HL-60/S4 (cell line): ENCODE measurements at regions not wholly inside any gene's neighbourhood (a gene's known extent, or its start where the extent isn't known, plus 50 kb on each side); places are given as distances from the start of the nearest gene placed in this dataset.

Experiments used
- in situ Hi-C: fragments of 300-500 bp; cut with MboI; formaldehyde crosslinking; loops from 2 replicates; pipeline ENCODE4 v1.14.3; 2022; ENCODE audit warnings: low sequenced_read_pairs

DNA sequence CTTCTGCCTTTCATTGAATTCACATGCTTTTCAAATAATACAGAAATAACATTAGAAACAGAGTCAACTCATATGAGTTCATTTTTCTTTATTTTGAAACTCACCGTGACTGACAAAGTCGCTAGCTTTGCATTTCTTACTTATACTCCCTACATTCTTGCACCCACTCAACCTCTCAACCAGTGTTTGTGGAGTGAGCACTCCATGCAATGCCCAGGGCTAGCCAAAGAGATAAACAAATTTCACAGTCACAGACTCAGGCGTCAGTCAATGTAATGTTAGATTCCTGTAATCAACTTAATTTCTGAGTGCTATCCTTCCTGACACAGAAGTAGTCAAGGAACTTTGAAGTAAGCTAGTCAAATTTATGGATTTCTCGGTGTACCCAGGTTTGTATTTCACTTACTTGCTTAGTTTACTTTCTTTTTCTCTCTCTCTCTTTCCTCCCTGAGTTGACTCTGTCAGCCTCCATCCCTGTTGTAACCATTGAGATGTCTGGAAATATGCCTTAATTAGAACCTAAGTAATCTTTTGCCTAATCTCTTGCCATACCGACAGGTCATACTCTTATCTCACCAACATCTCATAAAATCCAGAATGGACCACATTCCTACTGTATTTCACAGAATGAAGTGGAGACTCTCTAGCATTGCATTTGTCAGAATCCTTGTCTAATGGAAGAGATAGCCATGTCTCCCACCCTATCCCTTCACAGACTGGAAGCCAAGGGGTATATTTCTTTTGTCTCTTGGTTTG, 413.0 kb downstream of the AEBP2 start:
- in situ Hi-C loops = no loop called here

DNA sequence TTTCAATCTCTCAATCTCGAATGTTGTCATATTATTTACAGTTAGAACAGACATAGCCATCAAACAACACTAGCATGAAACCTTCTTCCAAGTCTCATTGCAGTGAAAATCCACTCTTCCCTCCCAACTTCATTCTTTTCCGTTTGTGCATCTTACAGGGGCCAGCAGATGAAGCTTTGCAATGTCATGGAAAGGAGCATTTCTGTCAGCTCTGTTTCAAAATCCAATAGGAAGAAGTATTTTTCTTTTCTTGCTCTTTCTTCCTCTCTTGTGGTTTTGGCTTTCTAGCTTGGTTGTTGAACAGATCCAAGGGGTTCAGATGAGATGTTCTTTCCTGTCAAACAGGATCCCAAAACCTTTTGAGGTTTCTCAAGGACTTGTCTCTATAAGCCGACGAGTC, 416.6 kb downstream of the AEBP2 start:
- in situ Hi-C loops = no loop called here

DNA sequence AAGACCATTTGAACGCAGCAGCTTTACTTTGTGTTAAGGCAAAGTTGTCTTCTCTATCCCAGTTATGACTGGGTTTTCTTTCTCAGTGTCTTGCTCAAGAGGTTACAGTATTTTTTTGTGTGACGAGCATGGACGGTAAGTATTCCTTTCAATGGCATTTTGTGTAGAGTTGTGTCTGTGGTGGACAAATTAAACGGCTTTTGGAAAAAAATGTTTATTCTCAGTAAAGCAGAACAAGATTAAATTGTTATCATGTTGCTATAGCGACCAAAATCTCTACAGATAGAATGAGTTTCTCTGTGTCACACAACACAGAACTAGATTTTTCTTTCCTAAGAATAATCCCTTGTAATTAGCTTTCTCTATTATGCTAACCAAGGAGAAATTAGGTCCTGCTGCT, 417.1 kb downstream of the AEBP2 start:
- in situ Hi-C loops = no loop called here

DNA sequence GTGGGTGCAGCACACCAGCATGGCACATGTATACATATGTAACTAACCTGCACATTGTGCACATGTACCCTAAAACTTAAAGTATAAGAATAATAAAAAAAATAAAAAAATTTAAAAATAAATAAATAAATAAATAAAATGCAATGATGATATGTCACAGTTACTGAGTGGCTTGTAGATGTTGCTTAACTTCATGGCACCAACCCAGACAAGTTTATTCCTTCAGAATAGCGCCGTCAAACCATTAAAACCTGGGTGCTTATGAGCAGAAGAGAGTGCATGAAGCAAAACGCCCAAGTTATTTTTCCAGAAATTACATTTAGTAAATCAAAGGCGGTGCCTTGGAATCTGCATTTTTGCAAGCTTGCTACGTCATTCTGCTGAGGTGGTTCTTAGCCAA, 417.9 kb downstream of the AEBP2 start:
- in situ Hi-C loops = no loop called here

DNA sequence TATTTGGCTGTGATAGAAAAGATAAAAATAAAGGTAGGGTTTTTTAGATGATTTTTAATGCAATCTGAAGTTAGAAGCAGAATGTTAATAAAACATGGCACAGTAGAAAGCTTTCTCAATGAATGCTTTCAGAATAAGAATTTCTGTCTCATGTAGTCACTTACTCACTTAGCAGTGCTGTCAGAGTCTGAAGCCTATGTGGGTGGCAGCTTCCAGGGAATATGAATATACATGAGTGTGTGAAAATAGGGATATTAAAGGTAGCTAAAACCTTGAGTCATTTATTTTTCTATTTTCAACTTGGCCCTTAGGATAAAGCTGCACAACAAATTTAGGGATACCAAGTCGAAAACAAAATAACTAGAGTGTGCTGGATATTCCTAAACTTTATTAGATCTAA, 427.9 kb downstream of the AEBP2 start:
- in situ Hi-C loops = no loop called here

DNA sequence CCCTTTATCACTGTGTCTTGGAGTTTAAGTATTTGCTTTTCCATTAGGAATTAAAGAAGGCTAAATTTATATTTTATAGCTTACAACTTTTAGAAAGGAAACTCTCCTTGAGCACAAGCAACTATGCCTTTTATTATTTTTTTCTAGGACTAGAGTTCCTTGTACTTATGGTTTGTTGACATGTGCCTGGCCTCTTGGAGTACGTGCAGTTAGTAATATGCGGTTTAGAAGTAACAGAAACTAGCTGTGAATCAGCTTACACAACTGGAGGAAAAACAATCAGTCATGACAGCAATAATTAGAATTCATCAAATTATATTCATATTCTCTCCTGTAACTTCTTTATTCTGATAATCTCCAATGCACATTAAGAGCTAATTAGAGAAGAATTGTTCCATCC, 428.7 kb downstream of the AEBP2 start:
- in situ Hi-C loops = no loop called here

DNA sequence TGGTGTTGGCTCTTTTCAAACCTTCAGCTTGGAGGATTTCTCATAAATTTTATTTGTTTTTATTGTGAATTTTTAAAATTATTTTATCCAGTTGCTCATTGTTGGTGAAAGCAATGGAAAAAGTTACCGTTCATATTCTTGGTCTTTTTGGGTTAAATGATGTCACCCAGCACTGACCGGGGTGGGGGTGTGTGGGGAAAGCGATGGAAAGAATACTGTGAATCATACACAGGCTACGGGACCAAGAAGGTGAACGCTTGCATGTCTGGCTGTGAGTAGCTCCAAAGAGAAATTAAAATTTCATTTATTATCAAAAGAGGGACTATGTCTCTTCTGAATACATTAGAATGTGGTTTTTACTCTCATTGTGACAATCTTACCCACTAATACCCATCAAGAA, 430.1 kb downstream of the AEBP2 start:
- in situ Hi-C loops = no loop called here

DNA sequence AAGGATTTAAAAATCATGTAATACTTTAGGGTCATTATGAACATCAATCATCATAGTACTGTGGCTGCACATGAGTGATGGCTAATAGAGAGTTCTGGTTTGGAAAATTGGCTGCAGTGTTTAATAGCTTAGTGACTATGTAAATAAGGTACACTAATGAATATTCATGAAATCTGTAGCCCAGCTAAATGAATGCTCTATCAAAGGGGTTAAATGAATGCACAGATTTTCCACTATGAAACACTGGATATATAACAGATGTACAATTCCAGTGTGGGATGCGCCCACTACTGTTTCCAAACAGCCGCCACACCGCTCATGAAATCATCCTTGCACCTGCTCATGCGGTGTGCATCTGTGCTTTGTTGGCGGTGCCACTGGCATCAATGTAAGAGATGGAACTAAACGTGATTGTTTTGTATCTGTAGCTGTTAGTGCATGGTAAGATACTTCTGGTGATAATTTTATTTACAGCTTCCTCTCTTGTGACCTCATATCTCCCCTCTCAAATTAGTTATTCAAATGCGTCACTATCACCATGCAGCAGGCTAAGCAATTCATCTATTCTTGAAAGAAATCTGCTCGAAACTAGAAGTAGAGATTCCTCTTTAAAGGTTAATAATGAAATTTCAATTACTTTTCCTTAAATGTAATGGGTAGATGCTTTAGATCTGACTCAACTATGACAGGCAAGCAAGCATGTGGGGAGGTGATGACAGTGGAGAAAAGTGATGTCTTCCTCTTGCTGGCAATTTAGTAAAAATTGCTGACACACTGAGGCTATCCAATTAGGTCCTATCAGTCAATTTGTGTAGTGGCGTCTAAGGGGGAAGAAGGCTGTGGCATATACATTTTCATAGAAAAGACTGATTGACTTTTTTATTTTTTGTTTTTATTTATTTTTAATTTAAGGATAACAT, 433.6 kb downstream of the AEBP2 start:
- in situ Hi-C loops = no loop called here

DNA sequence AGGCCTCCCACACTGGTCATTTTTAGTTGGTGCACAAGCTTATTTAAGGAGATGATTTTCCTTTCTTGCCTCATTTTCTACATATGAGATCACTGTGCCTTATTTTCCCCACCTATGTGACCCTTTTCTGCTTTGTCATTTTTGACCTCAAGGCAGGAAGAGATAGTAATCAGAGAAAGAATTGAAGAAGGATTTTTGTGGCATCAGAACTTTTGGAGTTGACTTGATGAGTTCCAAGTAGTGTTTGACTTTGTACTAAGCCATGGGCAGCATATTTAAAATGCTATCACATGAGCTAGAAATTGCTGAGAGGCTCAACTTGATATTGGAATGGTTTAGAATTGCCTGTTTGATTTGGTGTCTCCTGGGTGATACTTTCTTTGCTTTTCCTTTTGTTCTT, 440.8 kb downstream of the AEBP2 start:
- in situ Hi-C loops = no loop called here

DNA sequence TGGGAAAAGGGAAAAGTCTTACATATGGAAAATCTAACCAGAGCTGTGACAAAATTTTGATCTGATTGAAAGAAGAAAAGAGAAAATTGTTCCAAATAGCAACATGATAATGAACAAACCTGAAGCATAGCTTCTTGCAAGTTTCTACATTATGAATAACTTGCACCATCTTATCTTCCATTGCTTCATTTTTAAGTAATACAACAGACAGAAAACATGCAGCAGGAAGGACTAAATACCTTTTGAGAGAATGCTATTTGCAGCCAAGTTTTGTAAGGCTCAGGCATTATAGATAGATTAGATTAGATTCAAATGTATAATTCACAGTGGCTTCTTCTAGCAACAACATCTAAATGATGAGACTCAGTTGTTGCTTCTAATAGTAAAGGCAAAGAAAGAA, 441.4 kb downstream of the AEBP2 start:
- in situ Hi-C loops = no loop called here

DNA sequence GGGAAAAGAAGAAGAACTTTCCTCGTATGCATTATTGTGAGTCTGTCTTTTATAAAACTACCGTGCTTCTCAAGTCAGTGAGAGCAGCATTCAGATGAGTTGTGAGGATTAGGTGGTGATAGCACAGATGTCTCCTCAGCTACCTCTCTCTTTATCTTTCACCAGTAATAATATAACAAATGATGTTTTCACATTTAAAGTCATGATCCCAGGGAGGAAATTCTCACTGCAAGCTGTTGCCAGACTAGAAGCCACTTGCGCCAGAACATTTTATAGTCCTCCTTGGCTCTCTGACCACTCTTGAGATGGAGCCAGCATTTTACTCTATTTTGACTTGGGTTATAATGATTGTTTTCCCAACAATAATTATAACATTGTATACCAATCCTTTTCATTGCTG, 443.1 kb downstream of the AEBP2 start:
- in situ Hi-C loops = no loop called here

DNA sequence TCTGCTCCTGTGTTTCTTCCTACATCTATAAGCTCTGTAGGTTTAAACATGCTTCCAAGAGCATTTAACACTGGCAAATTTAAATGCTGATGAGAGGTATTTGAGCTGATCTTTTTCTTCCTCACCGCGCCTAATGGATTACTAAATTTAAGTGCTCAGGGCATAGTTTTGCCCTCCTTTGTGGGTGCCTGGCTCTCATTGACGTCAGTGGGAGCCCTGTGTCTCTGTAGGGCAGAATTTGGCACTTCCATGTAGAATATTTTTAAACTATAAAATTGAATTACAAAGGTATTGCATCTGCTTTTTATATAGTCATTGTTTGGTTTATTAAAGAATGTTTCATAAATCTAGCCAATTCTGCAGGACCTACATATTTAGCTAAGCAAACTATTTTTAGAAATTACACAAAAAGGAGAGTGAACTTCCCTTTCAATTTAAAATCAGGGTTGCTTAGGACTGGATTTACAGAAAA, 444.8 kb downstream of the AEBP2 start:
- in situ Hi-C loops = no loop called here

DNA sequence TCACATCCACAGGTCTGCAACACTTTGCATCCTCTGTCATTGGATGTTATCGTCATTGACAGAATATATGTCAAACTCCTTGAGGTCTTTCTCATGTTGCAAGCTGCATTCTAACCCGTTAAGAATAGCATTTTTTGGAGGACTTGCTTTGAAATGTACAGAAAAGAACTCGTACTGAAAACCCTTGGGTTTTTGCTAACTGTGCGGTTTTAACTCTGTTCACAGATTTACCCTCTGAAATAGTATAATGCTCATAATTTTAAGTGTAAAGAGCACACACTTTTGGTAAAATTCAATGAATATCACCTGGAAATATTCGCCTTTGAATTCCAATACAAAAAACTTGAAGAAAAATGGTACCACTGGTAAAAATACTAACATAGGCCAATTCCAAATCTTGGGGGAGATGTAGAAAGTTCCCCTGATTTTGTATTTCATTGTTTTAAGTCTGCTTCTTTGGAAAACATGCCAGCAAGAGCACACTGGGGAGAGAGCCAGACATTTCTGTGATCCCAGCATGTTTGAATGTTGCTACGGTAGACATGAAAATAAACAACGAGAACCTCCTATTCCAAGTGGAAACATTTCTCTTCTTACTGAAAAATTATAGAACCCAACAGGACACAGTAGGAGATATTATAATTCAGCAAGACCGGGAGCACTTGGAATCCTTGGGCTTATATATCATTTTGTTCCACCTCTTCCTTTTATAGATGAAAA, 446.0 kb downstream of the AEBP2 start:
- in situ Hi-C loops = no loop called here

DNA sequence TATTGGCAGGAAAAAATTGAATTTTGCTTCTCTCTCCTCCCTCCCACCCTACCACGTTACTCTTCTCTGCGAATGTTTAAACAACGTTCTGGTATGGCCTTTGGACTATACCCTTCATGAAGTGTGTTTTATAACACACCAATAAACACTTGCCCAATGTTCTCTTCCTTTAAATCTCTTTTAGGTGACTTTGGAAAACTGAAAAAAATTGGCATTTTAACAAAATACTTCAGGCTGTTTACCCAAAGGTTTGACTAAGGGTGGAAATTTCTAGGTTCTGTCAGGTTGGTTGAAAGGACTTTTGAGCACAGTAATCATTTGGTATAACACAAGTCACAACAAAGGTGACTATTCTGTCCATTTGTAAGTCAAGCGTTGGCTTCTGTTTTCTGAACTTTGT, 446.8 kb downstream of the AEBP2 start:
- in situ Hi-C loops = no loop called here

DNA sequence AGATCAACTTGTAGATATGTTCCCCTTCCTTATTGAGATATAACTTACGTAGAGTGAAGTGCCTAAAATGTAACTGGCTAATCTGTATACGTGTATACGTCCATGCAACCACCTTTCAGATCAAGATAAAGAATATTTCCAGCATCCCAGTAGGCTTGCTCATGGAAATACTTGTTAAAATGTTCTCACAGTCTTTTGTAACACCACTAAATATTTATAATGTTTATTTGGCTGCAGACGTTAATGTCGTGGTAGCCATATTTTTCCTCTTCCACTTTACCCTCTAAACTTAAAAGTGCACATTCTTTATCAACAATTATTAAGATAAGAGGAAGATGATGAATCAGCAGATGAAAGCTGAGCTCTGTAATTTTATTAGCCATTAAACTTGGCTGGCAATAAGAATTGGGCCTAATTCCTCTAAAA, 447.4 kb downstream of the AEBP2 start:
- in situ Hi-C loops = no loop called here

DNA sequence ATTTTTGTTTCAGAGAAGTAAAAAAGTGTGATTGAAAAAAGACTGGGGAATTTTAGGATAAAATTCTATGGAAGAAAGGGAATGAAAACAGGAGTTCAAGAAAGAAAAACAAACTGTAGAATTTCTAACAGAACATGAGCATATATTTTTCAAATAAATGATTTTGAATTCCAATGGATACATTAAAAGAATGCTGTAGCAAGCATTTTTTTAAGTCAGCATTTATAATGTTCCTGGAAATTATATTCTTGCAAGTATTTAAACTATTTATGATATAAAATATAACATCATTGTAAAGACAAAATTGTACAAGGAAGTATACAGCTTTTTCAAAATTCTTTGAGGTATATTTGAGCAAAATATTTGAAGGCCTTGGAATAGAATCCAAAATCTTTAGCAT, 450.7 kb downstream of the AEBP2 start:
- in situ Hi-C loops = no loop called here

DNA sequence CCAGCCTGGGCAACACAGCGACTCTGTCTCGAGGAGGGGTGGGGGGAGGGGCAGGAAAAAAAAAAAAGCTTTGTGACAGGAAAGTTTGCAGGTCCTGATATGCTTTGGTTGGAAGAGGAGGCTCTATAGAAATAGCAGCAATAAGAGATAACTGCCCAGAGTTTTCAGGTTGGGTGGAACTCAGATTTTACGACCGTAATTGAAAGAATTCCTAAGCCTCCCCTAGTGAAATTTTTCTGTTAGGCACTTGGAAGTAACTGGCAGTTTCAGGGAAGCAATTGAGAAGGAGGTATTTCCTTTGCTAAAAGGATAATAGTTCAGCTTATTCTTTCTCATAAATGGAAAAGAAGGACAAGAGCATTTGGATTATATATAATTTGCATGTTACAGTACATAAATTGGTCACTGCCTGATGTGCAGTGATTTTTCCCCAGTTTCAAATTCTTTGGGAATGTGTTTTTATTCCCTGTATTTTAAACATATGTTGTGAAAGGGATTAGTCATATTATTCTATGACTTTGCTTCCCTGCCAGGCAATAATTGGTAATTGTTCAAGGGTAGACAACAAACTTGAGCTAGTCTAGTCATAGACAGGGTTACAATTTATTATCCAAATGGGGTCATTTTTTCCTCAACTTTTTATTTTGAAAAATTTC, 452.8 kb downstream of the AEBP2 start:
- in situ Hi-C loops = no loop called here

DNA sequence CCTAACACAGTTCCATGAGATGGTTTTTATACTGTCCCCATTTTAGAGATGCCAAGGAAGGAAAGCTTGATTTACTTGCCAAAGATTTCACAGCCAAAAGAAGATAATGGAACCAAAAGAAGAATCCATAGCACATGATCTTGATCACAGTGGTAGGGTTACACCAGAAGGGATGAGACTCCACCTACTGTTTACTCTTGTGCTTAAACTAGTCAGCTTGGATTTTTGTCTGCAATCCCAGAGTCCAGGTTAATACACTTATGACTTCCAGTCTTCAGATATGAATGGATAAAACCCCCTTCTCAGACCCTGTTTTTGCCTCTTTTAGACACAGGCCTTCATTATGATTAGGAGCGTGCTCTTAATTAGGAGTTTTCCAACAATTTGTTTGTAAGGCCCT, 454.2 kb downstream of the AEBP2 start:
- in situ Hi-C loops = no loop called here

DNA sequence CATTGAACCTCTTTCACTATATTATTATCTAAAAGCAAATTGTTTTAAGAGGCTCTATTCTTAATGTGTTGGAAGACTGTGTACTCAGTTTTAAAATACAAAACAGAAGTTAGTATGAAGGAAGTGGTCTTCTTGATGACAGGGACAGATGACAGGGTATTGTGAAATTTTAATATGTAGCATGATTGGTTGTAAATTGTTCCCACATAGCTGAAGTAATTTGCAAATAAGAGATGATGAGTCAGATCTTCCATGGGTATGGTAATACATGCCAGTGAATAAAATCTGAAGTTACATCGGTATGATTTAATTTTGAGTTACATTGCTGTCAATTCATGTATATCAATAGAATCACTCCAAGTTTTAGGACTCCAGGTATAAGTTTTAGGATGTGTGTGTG, 454.8 kb downstream of the AEBP2 start:
- in situ Hi-C loops = no loop called here

DNA sequence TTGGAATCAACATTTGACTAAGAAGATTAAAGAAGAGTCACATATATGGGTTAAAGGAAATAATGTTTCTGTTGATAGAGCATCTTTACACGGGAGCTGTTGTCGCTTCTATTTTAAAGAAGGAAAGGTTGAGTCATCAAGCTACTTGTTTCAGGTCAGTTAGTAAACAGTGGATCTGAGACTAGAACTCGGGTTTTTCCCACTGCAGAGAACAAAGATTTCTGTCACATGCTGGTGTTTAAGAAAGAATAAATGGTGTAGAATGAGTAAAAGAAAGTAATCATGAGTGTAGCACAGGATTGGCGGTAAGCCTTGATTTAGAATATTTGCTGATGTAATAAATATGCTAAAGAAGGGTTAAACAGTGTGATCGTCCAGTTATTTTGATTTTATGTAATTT, 455.5 kb downstream of the AEBP2 start:
- in situ Hi-C loops = no loop called here
